ENCODE measurements at regions not wholly inside any gene's neighbourhood (a gene's known extent, or its start where the extent isn't known, plus 50 kb on each side); places are given as distances from the start of the nearest gene placed in this dataset.

DNA sequence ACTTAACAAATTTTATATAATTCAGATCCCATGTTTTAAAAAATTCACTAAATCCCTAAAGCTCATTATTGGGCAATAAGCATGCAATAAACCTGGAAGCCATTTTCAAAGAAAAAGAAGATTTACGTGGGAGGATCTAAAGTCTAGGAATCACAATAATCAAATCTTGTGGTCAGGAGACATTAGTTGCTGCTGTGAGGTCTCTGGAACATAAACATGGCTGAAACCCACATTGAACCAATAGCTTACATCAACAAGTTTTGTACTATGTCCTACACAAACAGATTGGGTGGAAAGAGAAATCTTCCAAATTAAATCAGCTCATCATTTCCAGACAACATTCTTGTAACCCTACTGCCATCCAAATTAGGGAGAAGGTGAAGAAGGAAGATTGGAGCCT is 121.9 kb upstream of the EPHA3 start (continued):
- TF ChIP-seq, protein P1, sequence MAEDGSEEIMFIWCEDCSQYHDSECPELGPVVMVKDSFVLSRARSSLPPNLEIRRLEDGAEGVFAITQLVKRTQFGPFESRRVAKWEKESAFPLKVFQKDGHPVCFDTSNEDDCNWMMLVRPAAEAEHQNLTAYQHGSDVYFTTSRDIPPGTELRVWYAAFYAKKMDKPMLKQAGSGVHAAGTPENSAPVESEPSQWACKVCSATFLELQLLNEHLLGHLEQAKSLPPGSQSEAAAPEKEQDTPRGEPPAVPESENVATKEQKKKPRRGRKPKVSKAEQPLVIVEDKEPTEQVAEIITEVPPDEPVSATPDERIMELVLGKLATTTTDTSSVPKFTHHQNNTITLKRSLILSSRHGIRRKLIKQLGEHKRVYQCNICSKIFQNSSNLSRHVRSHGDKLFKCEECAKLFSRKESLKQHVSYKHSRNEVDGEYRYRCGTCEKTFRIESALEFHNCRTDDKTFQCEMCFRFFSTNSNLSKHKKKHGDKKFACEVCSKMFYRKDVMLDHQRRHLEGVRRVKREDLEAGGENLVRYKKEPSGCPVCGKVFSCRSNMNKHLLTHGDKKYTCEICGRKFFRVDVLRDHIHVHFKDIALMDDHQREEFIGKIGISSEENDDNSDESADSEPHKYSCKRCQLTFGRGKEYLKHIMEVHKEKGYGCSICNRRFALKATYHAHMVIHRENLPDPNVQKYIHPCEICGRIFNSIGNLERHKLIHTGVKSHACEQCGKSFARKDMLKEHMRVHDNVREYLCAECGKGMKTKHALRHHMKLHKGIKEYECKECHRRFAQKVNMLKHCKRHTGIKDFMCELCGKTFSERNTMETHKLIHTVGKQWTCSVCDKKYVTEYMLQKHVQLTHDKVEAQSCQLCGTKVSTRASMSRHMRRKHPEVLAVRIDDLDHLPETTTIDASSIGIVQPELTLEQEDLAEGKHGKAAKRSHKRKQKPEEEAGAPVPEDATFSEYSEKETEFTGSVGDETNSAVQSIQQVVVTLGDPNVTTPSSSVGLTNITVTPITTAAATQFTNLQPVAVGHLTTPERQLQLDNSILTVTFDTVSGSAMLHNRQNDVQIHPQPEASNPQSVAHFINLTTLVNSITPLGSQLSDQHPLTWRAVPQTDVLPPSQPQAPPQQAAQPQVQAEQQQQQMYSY (CRISPR knock-in tag; IDR thresholded peaks at IDR 0.05): no peak
- TF ChIP-seq EP300 (IDR thresholded peaks at IDR 0.05; ENCODE audit: borderline replicate concordance in 1 of 2, control insufficient read depth in 1 of 2, low read depth in 2 of 2, low read length in 2 of 2): no peak
- TF ChIP-seq, protein P2, sequence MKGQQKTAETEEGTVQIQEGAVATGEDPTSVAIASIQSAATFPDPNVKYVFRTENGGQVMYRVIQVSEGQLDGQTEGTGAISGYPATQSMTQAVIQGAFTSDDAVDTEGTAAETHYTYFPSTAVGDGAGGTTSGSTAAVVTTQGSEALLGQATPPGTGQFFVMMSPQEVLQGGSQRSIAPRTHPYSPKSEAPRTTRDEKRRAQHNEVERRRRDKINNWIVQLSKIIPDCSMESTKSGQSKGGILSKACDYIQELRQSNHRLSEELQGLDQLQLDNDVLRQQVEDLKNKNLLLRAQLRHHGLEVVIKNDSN (IDR thresholded peaks at IDR 0.05; ENCODE audit: borderline replicate concordance, extremely low read length, insufficient read depth, low read depth, low read length): no peak
- TF ChIP-seq SIX5 (IDR thresholded peaks at IDR 0.05; ENCODE audit: low read depth, low read length, severe bottlenecking): no peak
- TF ChIP-seq NFYA (IDR thresholded peaks at IDR 0.05; ENCODE audit: borderline replicate concordance, low read depth, low read length): no peak
- no peak for TF ChIP-seq MTA3 (IDR thresholded peaks at IDR 0.05; ENCODE audit: borderline replicate concordance, low read length)
- no peak for TF ChIP-seq SREBF2 (IDR thresholded peaks at IDR 0.05; ENCODE audit: low read length)
- TF ChIP-seq PAX8 (IDR thresholded peaks at IDR 0.05): no peak
- TF ChIP-seq ZSCAN29 (IDR thresholded peaks at IDR 0.05): no peak

DNA sequence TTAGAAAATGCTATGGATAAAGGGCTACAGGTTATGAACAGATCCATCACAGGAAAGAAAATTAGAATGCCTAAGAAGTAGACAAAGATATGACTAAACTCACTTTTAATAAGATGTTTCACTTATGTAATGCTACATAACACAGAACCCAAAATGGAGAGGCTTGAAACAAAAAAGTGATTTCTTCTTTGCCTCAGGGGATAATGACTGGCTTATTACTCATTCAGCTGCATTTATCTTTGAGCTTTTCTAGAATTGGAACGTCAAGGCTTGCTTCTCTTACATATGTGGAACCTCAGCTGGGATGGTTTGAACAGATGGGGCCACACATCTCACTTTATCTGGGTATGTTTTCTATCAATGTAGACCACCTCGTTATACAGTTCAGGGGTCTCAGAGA is 120.6 kb upstream of the EPHA3 start:
- intact Hi-C loops (cut with micrococcal nuclease; ENCODE audit: unreplicated experiment) (no loop called here), in situ Hi-C loops (cut with MboI) (no loop called here)
- CTCF ChIA-PET: no interaction called here
- Histone ChIP-seq H3K27ac (ENCODE audit: control insufficient read depth, insufficient read depth) (no peak overlapping the region), H3K4me3 (no peak overlapping the region), H3K9me3 (replicated peaks; ENCODE audit: control insufficient read depth, insufficient read depth, low read length) (no peaks in the 10 kb centered on the region), H3K4me1 (ENCODE audit: control insufficient read depth, insufficient read depth, low read length) (no peaks in the 10 kb centered on the region), H3K36me3 (ENCODE audit: control insufficient read depth in 2 of 2, insufficient read depth in 2 of 2, low read length in 1 of 2) (no peaks in the 10 kb centered on the region), H3K79me2 (ENCODE audit: control insufficient read depth, insufficient read depth, low read length) (no peaks in the 10 kb centered on the region), H4K20me1 (ENCODE audit: control insufficient read depth, insufficient read depth) (no peaks in the 10 kb centered on the region), H3K9ac (ENCODE audit: control insufficient read depth, insufficient read depth, low read length) (no peak overlapping the region), H2AFZ (ENCODE audit: control insufficient read depth, low read depth, low read length) (no peak overlapping the region), H3K4me2 (ENCODE audit: control insufficient read depth, insufficient read depth) (no peak overlapping the region), H3K27me3 (replicated peaks in 1 of 2; ENCODE audit: control insufficient read depth in 2 of 2, insufficient read depth in 2 of 2, low read length in 1 of 2) (no peaks in the 10 kb centered on the region)
- no peak for ATAC-seq
- POLR2A ChIA-PET: no interaction called here
- no peak for DNase-seq (ENCODE audit: low read depth, low spot score)
- TF ChIP-seq, protein P3, sequence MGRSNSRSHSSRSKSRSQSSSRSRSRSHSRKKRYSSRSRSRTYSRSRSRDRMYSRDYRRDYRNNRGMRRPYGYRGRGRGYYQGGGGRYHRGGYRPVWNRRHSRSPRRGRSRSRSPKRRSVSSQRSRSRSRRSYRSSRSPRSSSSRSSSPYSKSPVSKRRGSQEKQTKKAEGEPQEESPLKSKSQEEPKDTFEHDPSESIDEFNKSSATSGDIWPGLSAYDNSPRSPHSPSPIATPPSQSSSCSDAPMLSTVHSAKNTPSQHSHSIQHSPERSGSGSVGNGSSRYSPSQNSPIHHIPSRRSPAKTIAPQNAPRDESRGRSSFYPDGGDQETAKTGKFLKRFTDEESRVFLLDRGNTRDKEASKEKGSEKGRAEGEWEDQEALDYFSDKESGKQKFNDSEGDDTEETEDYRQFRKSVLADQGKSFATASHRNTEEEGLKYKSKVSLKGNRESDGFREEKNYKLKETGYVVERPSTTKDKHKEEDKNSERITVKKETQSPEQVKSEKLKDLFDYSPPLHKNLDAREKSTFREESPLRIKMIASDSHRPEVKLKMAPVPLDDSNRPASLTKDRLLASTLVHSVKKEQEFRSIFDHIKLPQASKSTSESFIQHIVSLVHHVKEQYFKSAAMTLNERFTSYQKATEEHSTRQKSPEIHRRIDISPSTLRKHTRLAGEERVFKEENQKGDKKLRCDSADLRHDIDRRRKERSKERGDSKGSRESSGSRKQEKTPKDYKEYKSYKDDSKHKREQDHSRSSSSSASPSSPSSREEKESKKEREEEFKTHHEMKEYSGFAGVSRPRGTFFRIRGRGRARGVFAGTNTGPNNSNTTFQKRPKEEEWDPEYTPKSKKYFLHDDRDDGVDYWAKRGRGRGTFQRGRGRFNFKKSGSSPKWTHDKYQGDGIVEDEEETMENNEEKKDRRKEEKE (IDR thresholded peaks at IDR 0.05): no peak
- TF ChIP-seq CBX3 (IDR thresholded peaks at IDR 0.05; ENCODE audit: borderline replicate concordance, low read depth) (no peak), GATAD2B (conservative IDR thresholded peaks at IDR 0.05; ENCODE audit: low read depth) (no peak), SMC3 (IDR thresholded peaks at IDR 0.05; ENCODE audit: borderline replicate concordance, low read length) (no peak), POLR2A (IDR thresholded peaks at IDR 0.05; ENCODE audit: low read depth, low read length) (no peak)
- TF ChIP-seq, protein P4, sequence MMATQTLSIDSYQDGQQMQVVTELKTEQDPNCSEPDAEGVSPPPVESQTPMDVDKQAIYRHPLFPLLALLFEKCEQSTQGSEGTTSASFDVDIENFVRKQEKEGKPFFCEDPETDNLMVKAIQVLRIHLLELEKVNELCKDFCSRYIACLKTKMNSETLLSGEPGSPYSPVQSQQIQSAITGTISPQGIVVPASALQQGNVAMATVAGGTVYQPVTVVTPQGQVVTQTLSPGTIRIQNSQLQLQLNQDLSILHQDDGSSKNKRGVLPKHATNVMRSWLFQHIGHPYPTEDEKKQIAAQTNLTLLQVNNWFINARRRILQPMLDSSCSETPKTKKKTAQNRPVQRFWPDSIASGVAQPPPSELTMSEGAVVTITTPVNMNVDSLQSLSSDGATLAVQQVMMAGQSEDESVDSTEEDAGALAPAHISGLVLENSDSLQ (IDR thresholded peaks at IDR 0.05): no peak
- TF ChIP-seq, protein P5, sequence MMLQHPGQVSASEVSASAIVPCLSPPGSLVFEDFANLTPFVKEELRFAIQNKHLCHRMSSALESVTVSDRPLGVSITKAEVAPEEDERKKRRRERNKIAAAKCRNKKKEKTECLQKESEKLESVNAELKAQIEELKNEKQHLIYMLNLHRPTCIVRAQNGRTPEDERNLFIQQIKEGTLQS (IDR thresholded peaks at IDR 0.05; ENCODE audit: borderline replicate concordance, extremely low read depth, low read depth, low read length): no peak
- WGBS (ENCODE audit: insufficient coverage, insufficient replicate concordance, low lambda C conversion rate, missing lambda C conversion rate): 0% methylated on average over 2 of the region's 2 CpGs
- BruUV-seq (replicated peaks): no TSS peak
- RAD21 ChIA-PET (ENCODE audit: unreplicated experiment): no interaction called here
- FAIRE-seq: no peak
- SMC1A ChIA-PET (ENCODE audit: uncharacterized antibody, unreplicated experiment): no interaction called here

All from GM12878 (cell line).